Left cardiac atrium (tissue), 4 donors: ENCODE measurements at regions not wholly inside any gene's neighbourhood (a gene's known extent, or its start where the extent isn't known, plus 50 kb on each side); places are given as distances from the start of the nearest gene placed in this dataset.

Source experiments
- ATAC-seq, 2 donors: fragments of 200-7000 bp; cut with Tn5 transposase; one replicate each; pipeline ENCODE4 v1.9.1; 2020; ENCODE audit warnings: mild to moderate bottlenecking in 2 of 2, moderate library complexity in 2 of 2
- DNase-seq: peaks from one replicate; pipeline ENCODE4 v3.0.0-alpha.2; 2020
- intact Hi-C, 2 donors: fragments of 100-400 bp; cut with DNase I; formaldehyde crosslinking; loops; one replicate each; pipeline versions ENCODE4 v1.14.1 to v1.15.1; 2022 to 2023
- donor health status: DM: no; HTN: yes; CAD: no.
- donor health status: DM: no; HTN: yes; CAD: no; lungs with severe emphysema.
- donor health status: DM: yes; HTN: yes; CAD: no.
- donor health status: Dilated cardiomyopathy.

- no peak for ATAC-seq
- DNase-seq = no peak
- intact Hi-C loops = no loop called here
These were observed 351.2 kb downstream of the C16orf95 start for GRCh38 chr16:86965840-86966550.

- intact Hi-C loops = no loop called here
- ATAC-seq = no peak
- no peak for DNase-seq
These were observed 350.4 kb downstream of the C16orf95 start for GRCh38 chr16:86966777-86967176.

GRCh38 chr16:86968866-86969265, 348.3 kb downstream of the C16orf95 start:
- DNase-seq (no peak), ATAC-seq (no peak)
- intact Hi-C loops = no loop called here

- ATAC-seq = no peak
These were observed 347.5 kb downstream of the C16orf95 start for GRCh38 chr16:86969716-86970115.

GRCh38 chr16:86970279-86970678, 346.9 kb downstream of the C16orf95 start:
- DNase-seq (no peak), ATAC-seq (no peak)
- intact Hi-C loops = no loop called here

More at GRCh38 chr16:86969716-86970115, 347.5 kb downstream of the C16orf95 start:
- no peak for DNase-seq
- intact Hi-C loops = no loop called here

GRCh38 chr16:86970726-86971125, 346.5 kb downstream of the C16orf95 start:
- DNase-seq = no peak
- peak in 1 of 2 donors; percentile 12 for ATAC-seq
- intact Hi-C loops = no loop called here

- no peak for DNase-seq
- ATAC-seq = peak; percentile 13 to 15
- intact Hi-C loops = no loop called here
These were observed 345.9 kb downstream of the C16orf95 start for GRCh38 chr16:86971251-86971650.

- intact Hi-C loops = no loop called here
- no peak for DNase-seq
- ATAC-seq = no peak
These were observed 343.1 kb downstream of the C16orf95 start for GRCh38 chr16:86974120-86974519.

- DNase-seq (no peak), ATAC-seq (peak; percentile 58 to 81)
These were observed 341.7 kb downstream of the C16orf95 start for GRCh38 chr16:86975445-86975844.

GRCh38 chr16:86977076-86977676, 340.0 kb downstream of the C16orf95 start:
- intact Hi-C loops = no loop called here
- ATAC-seq (no peak), DNase-seq (no peak)

More at GRCh38 chr16:86975445-86975844, 341.7 kb downstream of the C16orf95 start:
- intact Hi-C loops = no loop called here

GRCh38 chr16:86978445-86979030, 338.7 kb downstream of the C16orf95 start:
- intact Hi-C loops = no loop called here
- no peak for DNase-seq
- ATAC-seq = no peak

GRCh38 chr16:86979061-86979460, 338.1 kb downstream of the C16orf95 start:
- intact Hi-C loops = no loop called here
- ATAC-seq (no peak), DNase-seq (no peak)

GRCh38 chr16:86979984-86980553, 337.1 kb downstream of the C16orf95 start:
- intact Hi-C loops = no loop called here
- no peak for DNase-seq
- ATAC-seq = no peak

GRCh38 chr16:86980644-86981043, 336.5 kb downstream of the C16orf95 start:
- intact Hi-C loops = no loop called here
- DNase-seq (no peak), ATAC-seq (no peak)

GRCh38 chr16:86982347-86982596, 334.9 kb downstream of the C16orf95 start:
- ATAC-seq (no peak), DNase-seq (no peak)
- intact Hi-C loops = no loop called here

GRCh38 chr16:86982912-86983311, 334.3 kb downstream of the C16orf95 start:
- ATAC-seq (no peak), DNase-seq (no peak)
- intact Hi-C loops = no loop called here

GRCh38 chr16:86983621-86984020, 333.6 kb downstream of the C16orf95 start:
- ATAC-seq = no peak
- intact Hi-C loops = no loop called here

GRCh38 chr16:86984343-86984742, 332.8 kb downstream of the C16orf95 start:
- ATAC-seq = no peak
- intact Hi-C loops = no loop called here
- DNase-seq = no peak

More at GRCh38 chr16:86983621-86984020, 333.6 kb downstream of the C16orf95 start:
- DNase-seq = no peak

GRCh38 chr16:86984991-86985647, 332.1 kb downstream of the C16orf95 start:
- DNase-seq (peak; percentile 55), ATAC-seq (peak; percentile 87 to 90)
- intact Hi-C loops = no loop called here

- no peak for DNase-seq
- no peak for ATAC-seq
- intact Hi-C loops = no loop called here
These were observed 331.6 kb downstream of the C16orf95 start for GRCh38 chr16:86985648-86986015.
